B cell (primary cell): ENCODE measurements at regions not wholly inside any gene's neighbourhood (a gene's known extent, or its start where the extent isn't known, plus 50 kb on each side); places are given as distances from the start of the nearest gene placed in this dataset.
"Not testable (repeated sequence)": the region's sequence is repeated elsewhere in the genome, so short reads cannot be mapped to it uniquely, and the experiment has no call there.

Source experiments
- ATAC-seq: fragments of 200-7000 bp; cut with Tn5 transposase; one replicate; pipeline ENCODE4 v1.10.0; 2021; ENCODE audit warnings: low read depth, mild to moderate bottlenecking, moderate number of reproducible peaks, moderate library complexity
- CTCF ChIA-PET: fragments of 350-600 bp; sonication (Branson Sonifier 250); formaldehyde crosslinking; loops from one replicate; lab custom pipeline; 2021; ENCODE audit warnings: antibody characterized with exemption, inconsistent platforms; lab: Charles Lee
- POLR2A ChIA-PET: fragments of 350-600 bp; sonication (Branson Sonifier 250); formaldehyde crosslinking; loops from one replicate; lab custom pipeline; 2021; ENCODE audit warnings: antibody characterized with exemption; lab: Charles Lee
- DNase-seq: peaks from one replicate; pipeline ENCODE4 v3.0.0; 2013
- H2AFZ ChIP-seq: 2 replicates; pipeline ENCODE4 v1.6.1; 2012; ENCODE audit warnings: mild to moderate bottlenecking, low read depth, low read length; ENCODE audit not compliant: insufficient read depth, poor library complexity, severe bottlenecking
- H3K27ac ChIP-seq, 2 donors: 1 replicate in 1 of 2; 2 replicates in 1 of 2; pipeline ENCODE4 v1.5.1; 2012 to 2013; ENCODE audit warnings: low read length in 2 of 2, mild to moderate bottlenecking in 2 of 2, moderate library complexity in 1 of 2
- H3K27me3 ChIP-seq, 4 experiments: fragments of 200-600 bp in 1 of 4; sonication (generic) in 1 of 4; replicated peaks in 1 of 4; 1 replicate in 2 of 4; 2 replicates in 2 of 4; pipeline versions ENCODE4 v1.6.1 to v1.7.0; 2013 to 2016; ENCODE audit warnings: low read length in 3 of 4, mild to moderate bottlenecking in 2 of 4, mixed read lengths in 1 of 4, moderate library complexity in 1 of 4; ENCODE audit not compliant: insufficient read depth in 4 of 4, control insufficient read depth in 3 of 4; ENCODE audit errors: control extremely low read depth in 1 of 4
- H3K36me3 ChIP-seq, 2 experiments: replicated peaks in 1 of 2; 1 replicate in 1 of 2; 2 replicates in 1 of 2; pipeline versions ENCODE4 v1.6.1 to v1.7.1; 2013; ENCODE audit warnings: low read length in 1 of 2; ENCODE audit not compliant: insufficient read depth in 2 of 2, control insufficient read depth in 1 of 2; ENCODE audit errors: control extremely low read depth in 1 of 2, extremely low read depth in 1 of 2
- H3K4me1 ChIP-seq, 2 donors: fragments of 200-600 bp in 1 of 2; sonication (generic) in 1 of 2; 1 replicate in 1 of 2; 2 replicates in 1 of 2; pipeline versions ENCODE4 v1.5.1 to v1.6.1; 2013 to 2017; ENCODE audit warnings: low read length in 2 of 2; ENCODE audit not compliant: control insufficient read depth in 2 of 2, insufficient read depth in 2 of 2
- H3K4me2 ChIP-seq: replicated peaks from 2 replicates; pipeline ENCODE3; 2012; ENCODE audit warnings: mild to moderate bottlenecking, low read depth, low read length; ENCODE audit not compliant: poor library complexity, severe bottlenecking
- H3K4me3 ChIP-seq, 5 experiments: fragments of 200-600 bp in 1 of 5; sonication (generic) in 1 of 5; 1 replicate in 3 of 5; 2 replicates in 2 of 5; pipeline versions ENCODE4 v1.5.1 to v1.7.0; 2011 to 2016; ENCODE audit warnings: low read length in 4 of 5, mild to moderate bottlenecking in 4 of 5, low read depth in 2 of 5, control low read depth in 1 of 5, moderate library complexity in 1 of 5; ENCODE audit not compliant: insufficient read depth in 1 of 5; ENCODE audit errors: control extremely low read depth in 1 of 5, extremely low read depth in 1 of 5
- H3K79me2 ChIP-seq: fragments of 200-600 bp; sonication (generic); one replicate; pipeline ENCODE4 v1.6.0; 2016; ENCODE audit warnings: low read length; ENCODE audit not compliant: control insufficient read depth, insufficient read depth
- H3K9ac ChIP-seq: fragments of 200-600 bp; sonication (generic); 2 replicates; pipeline ENCODE4 v1.6.1; 2017; ENCODE audit warnings: mild to moderate bottlenecking, low read length, moderate library complexity
- H3K9me3 ChIP-seq, 3 donors: one replicate each; pipeline versions ENCODE4 v1.6.1 to v1.7.1; 2013; ENCODE audit warnings: low read length in 2 of 3; ENCODE audit not compliant: control insufficient read depth in 2 of 3, insufficient read depth in 1 of 3; ENCODE audit errors: control extremely low read depth in 1 of 3
- H4K20me1 ChIP-seq: 2 replicates; pipeline ENCODE4 v1.6.0; 2012; ENCODE audit warnings: mild to moderate bottlenecking, low read length; ENCODE audit not compliant: insufficient read depth, control insufficient read depth, poor library complexity, severe bottlenecking
- H3K27ac Mint-ChIP-seq: one replicate; pipeline ENCODE4 v1.8.0; 2021; ENCODE audit warnings: mixed read lengths
- H3K27me3 Mint-ChIP-seq: one replicate; pipeline ENCODE4 v1.8.0; 2021; ENCODE audit warnings: mixed read lengths
- H3K4me1 Mint-ChIP-seq: one replicate; pipeline ENCODE4 v1.8.0; 2021; ENCODE audit warnings: mixed read lengths
- H3K4me3 Mint-ChIP-seq: one replicate; pipeline ENCODE4 v1.8.0; 2021; ENCODE audit warnings: mixed read lengths
- H3K9me3 Mint-ChIP-seq: one replicate; pipeline ENCODE4 v1.8.0; 2022; ENCODE audit warnings: mixed read lengths; ENCODE audit not compliant: insufficient read depth
- CTCF ChIP-seq: fragments of 200-600 bp; IDR thresholded peaks from one replicate; pipeline ENCODE4 v1.8.0; 2022; ENCODE audit warnings: antibody characterized with exemption, mild to moderate bottlenecking
- EZH2 ChIP-seq: IDR thresholded peaks from 2 replicates; pipeline ENCODE4 v1.6.1; 2012; ENCODE audit warnings: borderline replicate concordance, low read depth, mild to moderate bottlenecking, moderate library complexity, low read length; ENCODE audit not compliant: insufficient read depth, poor library complexity, severe bottlenecking
- WGBS: methylation state at CpG from one replicate; pipeline ENCODE4 v1.1.5; 2013; ENCODE audit warnings: missing lambda C conversion rate; ENCODE audit not compliant: insufficient coverage; 5-methylcytosine and 5-hydroxymethylcytosine counted together
- intact Hi-C: fragments of 100-400 bp; cut with micrococcal nuclease; formaldehyde crosslinking; loops from one replicate; pipeline ENCODE4 v1.10.0; 2022

DNA sequence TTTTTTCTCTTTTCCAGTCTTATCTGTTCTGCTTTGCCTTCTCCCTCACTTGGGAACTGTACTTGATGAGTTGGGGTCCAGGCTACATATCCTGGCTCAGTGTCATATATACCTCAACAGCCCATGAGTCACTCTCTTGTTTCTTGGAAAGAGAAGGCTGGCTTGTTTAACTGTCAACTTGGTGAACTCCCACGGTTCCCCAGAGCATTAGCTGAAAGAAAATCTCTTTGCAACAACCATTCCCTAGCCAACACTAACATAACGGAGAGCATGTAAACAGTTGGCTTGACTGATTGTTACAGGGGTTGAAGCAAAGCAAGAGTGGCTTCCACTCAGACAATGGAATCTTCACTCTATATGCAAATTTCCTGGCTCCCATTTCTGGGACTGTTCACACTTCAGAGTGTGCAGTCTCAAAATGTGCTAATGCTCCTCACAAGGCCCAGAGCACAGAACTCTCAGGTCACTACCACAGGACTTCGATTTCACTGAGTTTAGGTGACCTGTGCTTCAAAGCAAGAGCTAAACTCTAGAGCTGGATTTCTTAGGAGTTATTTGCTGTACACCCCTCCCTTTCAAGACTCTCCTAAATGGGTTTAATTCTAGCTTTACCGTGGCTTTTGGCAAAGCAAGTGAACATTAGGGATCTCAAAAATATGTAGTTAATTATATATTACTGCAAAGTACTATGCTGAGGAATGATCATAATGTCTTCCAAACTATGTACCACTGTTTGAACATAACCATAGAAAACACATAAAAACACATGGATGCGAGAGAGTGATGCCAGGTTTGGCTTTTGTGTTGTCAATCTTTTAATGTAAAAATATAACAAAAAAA lies 609.8 kb downstream of the RFPL4B start:
- ATAC-seq (no peak), DNase-seq (no peak)
- Mint-ChIP-seq H3K4me3 (no peak overlapping the region), H3K4me1 (no peaks in the 10 kb centered on the region), H3K27me3 (no peaks in the 10 kb centered on the region), H3K9me3 (no peaks in the 10 kb centered on the region), H3K27ac (no peak overlapping the region)
- H3K4me3 ChIP-seq: no peak overlapping the region
- H3K4me1 ChIP-seq: no peaks in the 10 kb centered on the region
- no peak overlapping the region for H3K9ac ChIP-seq
- H3K27me3 ChIP-seq: no peaks in the 10 kb centered on the region
- no peak overlapping the region for H3K27ac ChIP-seq
- H3K36me3 ChIP-seq: no peaks in the 10 kb centered on the region
- no peak for TF ChIP-seq CTCF
- no peak for TF ChIP-seq EZH2
- ChIA-PET POLR2A (no interaction called here), CTCF (no interaction called here)
- no peaks in the 10 kb centered on the region for H3K79me2 ChIP-seq
- no peak overlapping the region for H2AFZ ChIP-seq
- no peaks in the 10 kb centered on the region for H3K9me3 ChIP-seq
- H3K4me2 ChIP-seq: no peak overlapping the region
- no peaks in the 10 kb centered on the region for H4K20me1 ChIP-seq
- intact Hi-C loops: no loop called here
- 100% methylated on average over 1 of the region's 5 CpGs for WGBS

GRCh38 chr6:112957536-112957916 lies 610.4 kb downstream of the RFPL4B start:
- Histone ChIP-seq H3K27ac (no peak overlapping the region), H3K36me3 (no peaks in the 10 kb centered on the region), H3K9me3 (no peaks in the 10 kb centered on the region), H3K4me3 (no peak overlapping the region), H3K79me2 (no peaks in the 10 kb centered on the region), H3K4me2 (no peak overlapping the region), H3K4me1 (no peaks in the 10 kb centered on the region), H3K9ac (no peak overlapping the region), H3K27me3 (no peaks in the 10 kb centered on the region), H4K20me1 (no peaks in the 10 kb centered on the region), H2AFZ (no peak overlapping the region)
- Mint-ChIP-seq H3K4me3 (no peak overlapping the region), H3K27me3 (no peaks in the 10 kb centered on the region), H3K27ac (no peak overlapping the region), H3K4me1 (no peaks in the 10 kb centered on the region), H3K9me3 (no peaks in the 10 kb centered on the region)
- WGBS: no CpG with 5 or more reads among the region's 2 CpGs
- ATAC-seq: no peak
- intact Hi-C loops: no loop called here
- TF ChIP-seq CTCF (no peak), EZH2 (no peak)
- no peak for DNase-seq
- CTCF ChIA-PET: no interaction called here
- POLR2A ChIA-PET: no interaction called here

DNA sequence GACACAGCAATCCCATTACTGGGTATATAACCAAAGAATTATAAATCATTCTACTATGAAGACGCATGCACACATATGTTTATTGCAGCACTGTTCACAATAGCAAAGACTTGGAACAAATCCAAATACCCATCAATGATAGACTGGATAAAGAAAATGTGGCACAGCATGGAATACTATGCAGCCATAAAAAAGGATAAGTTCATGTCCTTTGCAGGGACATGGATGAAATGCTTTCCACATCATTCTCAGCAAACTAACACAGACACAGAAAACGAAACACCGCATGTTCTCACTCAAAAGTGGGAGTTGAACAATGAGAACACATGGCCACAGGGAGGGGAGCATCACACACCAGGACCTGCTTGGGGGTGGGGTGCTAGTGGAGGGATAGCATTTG lies 613.0 kb downstream of the RFPL4B start:
- DNase-seq, H2AFZ ChIP-seq, H3K9me3 ChIP-seq, H3K4me3 Mint-ChIP-seq, H3K4me1 ChIP-seq, H3K27me3 Mint-ChIP-seq, H3K4me3 ChIP-seq, H3K36me3 ChIP-seq, POLR2A ChIA-PET, H3K4me1 Mint-ChIP-seq, H3K4me2 ChIP-seq, H3K9me3 Mint-ChIP-seq, intact Hi-C loops, H3K79me2 ChIP-seq, ATAC-seq, H3K27ac ChIP-seq, H3K27me3 ChIP-seq, H3K27ac Mint-ChIP-seq, H3K9ac ChIP-seq, H4K20me1 ChIP-seq, CTCF ChIA-PET: not testable (repeated sequence)
- no CpG with 5 or more reads among the region's 3 CpGs for WGBS
